ENCODE measurements at regions not wholly inside any gene's neighbourhood (a gene's known extent, or its start where the extent isn't known, plus 50 kb on each side); places are given as distances from the start of the nearest gene placed in this dataset.

DNA sequence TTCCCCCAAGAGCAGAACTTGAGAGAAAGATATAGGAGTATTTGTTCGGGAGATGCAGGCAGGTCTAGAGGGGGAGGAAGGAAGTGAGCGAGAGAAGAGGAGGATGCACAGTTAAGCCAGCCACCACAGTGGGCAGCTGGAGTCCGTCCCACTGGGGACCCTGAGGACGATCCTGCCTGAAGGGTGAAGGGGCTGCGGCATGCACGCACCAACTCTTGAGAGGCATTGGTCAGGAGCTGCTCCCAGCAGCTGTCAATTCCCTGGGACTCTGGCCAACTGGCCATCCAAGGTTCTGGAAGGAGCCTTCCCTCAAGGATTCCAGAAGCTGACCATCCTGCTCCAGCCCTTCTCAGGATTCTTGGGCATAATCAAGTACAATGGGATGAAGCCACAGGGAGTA is 246.9 kb downstream of the MATN1 start:
- no peak for TF ChIP-seq JUN (IDR thresholded peaks at IDR 0.05)
- no peak for TF ChIP-seq ZFP36 (IDR thresholded peaks at IDR 0.05; ENCODE audit: borderline replicate concordance, partially characterized antibody)
- no peak for TF ChIP-seq NR3C1 (IDR thresholded peaks at IDR 0.05)
- TF ChIP-seq, protein P1, sequence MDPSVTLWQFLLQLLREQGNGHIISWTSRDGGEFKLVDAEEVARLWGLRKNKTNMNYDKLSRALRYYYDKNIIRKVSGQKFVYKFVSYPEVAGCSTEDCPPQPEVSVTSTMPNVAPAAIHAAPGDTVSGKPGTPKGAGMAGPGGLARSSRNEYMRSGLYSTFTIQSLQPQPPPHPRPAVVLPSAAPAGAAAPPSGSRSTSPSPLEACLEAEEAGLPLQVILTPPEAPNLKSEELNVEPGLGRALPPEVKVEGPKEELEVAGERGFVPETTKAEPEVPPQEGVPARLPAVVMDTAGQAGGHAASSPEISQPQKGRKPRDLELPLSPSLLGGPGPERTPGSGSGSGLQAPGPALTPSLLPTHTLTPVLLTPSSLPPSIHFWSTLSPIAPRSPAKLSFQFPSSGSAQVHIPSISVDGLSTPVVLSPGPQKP (IDR thresholded peaks at IDR 0.05; ENCODE audit: low read depth, low read length): no peak
- no peak for TF ChIP-seq HMGXB4 (CRISPR knock-in tag; IDR thresholded peaks at IDR 0.05; ENCODE audit: borderline replicate concordance)
- no peak for TF ChIP-seq CEBPB (IDR thresholded peaks at IDR 0.05)
- no peak for TF ChIP-seq NFE2L2 (conservative IDR thresholded peaks at IDR 0.05; ENCODE audit: low read length)
- no peak for TF ChIP-seq HOXB13 (CRISPR knock-in tag; IDR thresholded peaks at IDR 0.05; ENCODE audit: low read depth)
- TF ChIP-seq MAFK (IDR thresholded peaks at IDR 0.05; ENCODE audit: partially characterized antibody): no peak
- no peak for TF ChIP-seq NPAS2 (CRISPR knock-in tag; IDR thresholded peaks at IDR 0.05; ENCODE audit: borderline replicate concordance)
- TF ChIP-seq, protein P2, sequence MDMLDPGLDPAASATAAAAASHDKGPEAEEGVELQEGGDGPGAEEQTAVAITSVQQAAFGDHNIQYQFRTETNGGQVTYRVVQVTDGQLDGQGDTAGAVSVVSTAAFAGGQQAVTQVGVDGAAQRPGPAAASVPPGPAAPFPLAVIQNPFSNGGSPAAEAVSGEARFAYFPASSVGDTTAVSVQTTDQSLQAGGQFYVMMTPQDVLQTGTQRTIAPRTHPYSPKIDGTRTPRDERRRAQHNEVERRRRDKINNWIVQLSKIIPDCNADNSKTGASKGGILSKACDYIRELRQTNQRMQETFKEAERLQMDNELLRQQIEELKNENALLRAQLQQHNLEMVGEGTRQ (IDR thresholded peaks at IDR 0.05): no peak
- no peak for TF ChIP-seq ZNF302 (CRISPR knock-in tag; IDR thresholded peaks at IDR 0.05)
- TF ChIP-seq, protein P3, sequence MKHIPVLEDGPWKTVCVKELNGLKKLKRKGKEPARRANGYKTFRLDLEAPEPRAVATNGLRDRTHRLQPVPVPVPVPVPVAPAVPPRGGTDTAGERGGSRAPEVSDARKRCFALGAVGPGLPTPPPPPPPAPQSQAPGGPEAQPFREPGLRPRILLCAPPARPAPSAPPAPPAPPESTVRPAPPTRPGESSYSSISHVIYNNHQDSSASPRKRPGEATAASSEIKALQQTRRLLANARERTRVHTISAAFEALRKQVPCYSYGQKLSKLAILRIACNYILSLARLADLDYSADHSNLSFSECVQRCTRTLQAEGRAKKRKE (CRISPR knock-in tag; IDR thresholded peaks at IDR 0.05; ENCODE audit: low read depth): no peak
- no peak for TF ChIP-seq ESRRA (IDR thresholded peaks at IDR 0.05; ENCODE audit: borderline replicate concordance, low read length)
- no peak for TF ChIP-seq PHF8 (IDR thresholded peaks at IDR 0.05; ENCODE audit: borderline replicate concordance, low read depth)
- no peak for TF ChIP-seq EHF (CRISPR knock-in tag; IDR thresholded peaks at IDR 0.05)
- TF ChIP-seq, protein P4, sequence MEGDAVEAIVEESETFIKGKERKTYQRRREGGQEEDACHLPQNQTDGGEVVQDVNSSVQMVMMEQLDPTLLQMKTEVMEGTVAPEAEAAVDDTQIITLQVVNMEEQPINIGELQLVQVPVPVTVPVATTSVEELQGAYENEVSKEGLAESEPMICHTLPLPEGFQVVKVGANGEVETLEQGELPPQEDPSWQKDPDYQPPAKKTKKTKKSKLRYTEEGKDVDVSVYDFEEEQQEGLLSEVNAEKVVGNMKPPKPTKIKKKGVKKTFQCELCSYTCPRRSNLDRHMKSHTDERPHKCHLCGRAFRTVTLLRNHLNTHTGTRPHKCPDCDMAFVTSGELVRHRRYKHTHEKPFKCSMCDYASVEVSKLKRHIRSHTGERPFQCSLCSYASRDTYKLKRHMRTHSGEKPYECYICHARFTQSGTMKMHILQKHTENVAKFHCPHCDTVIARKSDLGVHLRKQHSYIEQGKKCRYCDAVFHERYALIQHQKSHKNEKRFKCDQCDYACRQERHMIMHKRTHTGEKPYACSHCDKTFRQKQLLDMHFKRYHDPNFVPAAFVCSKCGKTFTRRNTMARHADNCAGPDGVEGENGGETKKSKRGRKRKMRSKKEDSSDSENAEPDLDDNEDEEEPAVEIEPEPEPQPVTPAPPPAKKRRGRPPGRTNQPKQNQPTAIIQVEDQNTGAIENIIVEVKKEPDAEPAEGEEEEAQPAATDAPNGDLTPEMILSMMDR (IDR thresholded peaks at IDR 0.05): no peak
- TF ChIP-seq HOXB5 (CRISPR knock-in tag; IDR thresholded peaks at IDR 0.05): no peak
- ATAC-seq: no peak
- H3K4me3 ChIP-seq: no peak overlapping the region
- no peaks in the 10 kb centered on the region for H3K4me1 ChIP-seq
- no peak overlapping the region for H3K4me2 ChIP-seq
- H3K9me3 ChIP-seq: no peaks in the 10 kb centered on the region
- no peak for DNase-seq (ENCODE audit: low read depth in 1 of 2, low spot score in 1 of 2)
- POLR2A ChIA-PET: no interaction called here
- no peak for FAIRE-seq
- no peak overlapping the region for H3K27ac ChIP-seq
- CTCF ChIA-PET: no interaction called here
- 52% methylated on average over 6 of the region's 6 CpGs for WGBS (ENCODE audit: missing lambda C conversion rate)

DNA sequence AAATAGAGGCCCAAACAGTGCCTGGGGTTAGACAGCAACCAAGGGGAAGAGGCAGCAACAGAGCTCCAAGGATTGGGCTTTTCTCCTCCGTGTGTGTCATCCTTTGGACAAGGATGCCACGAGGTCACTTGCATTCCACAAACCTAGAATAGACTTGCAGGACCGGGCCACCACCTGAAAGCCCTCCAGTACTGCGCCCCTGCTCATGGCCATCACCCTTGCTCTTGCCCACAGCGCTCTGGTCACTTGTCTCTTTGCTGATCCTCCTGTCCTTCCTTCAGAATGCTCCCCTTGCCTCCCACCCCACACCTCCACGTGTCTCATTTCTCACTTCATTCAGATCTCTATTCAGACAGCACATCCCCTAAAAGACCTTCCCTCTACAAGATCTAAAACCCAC is 247.4 kb downstream of the MATN1 start:
- no peak for ATAC-seq
- DNase-seq (ENCODE audit: low read depth in 1 of 2, low spot score in 1 of 2): no peak
- Histone ChIP-seq H3K4me2 (no peak overlapping the region), H3K9me3 (no peaks in the 10 kb centered on the region), H3K27ac (no peak overlapping the region), H3K4me3 (no peak overlapping the region), H3K4me1 (no peaks in the 10 kb centered on the region)
- POLR2A ChIA-PET: no interaction called here
- TF ChIP-seq, protein P5, sequence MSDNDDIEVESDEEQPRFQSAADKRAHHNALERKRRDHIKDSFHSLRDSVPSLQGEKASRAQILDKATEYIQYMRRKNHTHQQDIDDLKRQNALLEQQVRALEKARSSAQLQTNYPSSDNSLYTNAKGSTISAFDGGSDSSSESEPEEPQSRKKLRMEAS (IDR thresholded peaks at IDR 0.05): no peak
- TF ChIP-seq POLR2AphosphoS2 (conservative IDR thresholded peaks at IDR 0.05; ENCODE audit: low read length) (no peak), BCL3 (IDR thresholded peaks at IDR 0.05) (no peak)
- CTCF ChIA-PET: no interaction called here
- 27% methylated on average over 6 of the region's 6 CpGs for whole genome bisulfite sequencing (ENCODE audit: missing lambda C conversion rate)
- no peak for FAIRE-seq
